C4-2B (cell line): ENCODE measurements at regions not wholly inside any gene's neighbourhood (a gene's known extent, or its start where the extent isn't known, plus 50 kb on each side); places are given as distances from the start of the nearest gene placed in this dataset.

ENCODE experiments used
- CTCF ChIP-seq: fragments of 450-650 bp; conservative IDR thresholded peaks from 2 replicates; pipeline ENCODE4 v1.5.1; 2017; ENCODE audit warnings: mild to moderate bottlenecking
- ZFX ChIP-seq: fragments of 450-650 bp; IDR thresholded peaks from 2 replicates; pipeline ENCODE4 v1.6.1; 2017

- no peak for TF ChIP-seq CTCF
- no peak for TF ChIP-seq ZFX
Observed at GRCh38 chr6:90997076-90997475, 410.2 kb upstream of the MAP3K7 start.
